Cardiac septum (tissue), 1 donor: ENCODE measurements at regions not wholly inside any gene's neighbourhood (a gene's known extent, or its start where the extent isn't known, plus 50 kb on each side); places are given as distances from the start of the nearest gene placed in this dataset.

Experiments used
- DNase-seq: peaks from one replicate; pipeline ENCODE4 v3.0.0-alpha.2; 2020; ENCODE audit warnings: low spot score
- intact Hi-C: fragments of 100-400 bp; cut with DNase I; formaldehyde crosslinking; loops from one replicate; pipeline ENCODE4 v1.14.0; 2022
- donor health status: DM: no; HTN: no; CAD: no.

DNA sequence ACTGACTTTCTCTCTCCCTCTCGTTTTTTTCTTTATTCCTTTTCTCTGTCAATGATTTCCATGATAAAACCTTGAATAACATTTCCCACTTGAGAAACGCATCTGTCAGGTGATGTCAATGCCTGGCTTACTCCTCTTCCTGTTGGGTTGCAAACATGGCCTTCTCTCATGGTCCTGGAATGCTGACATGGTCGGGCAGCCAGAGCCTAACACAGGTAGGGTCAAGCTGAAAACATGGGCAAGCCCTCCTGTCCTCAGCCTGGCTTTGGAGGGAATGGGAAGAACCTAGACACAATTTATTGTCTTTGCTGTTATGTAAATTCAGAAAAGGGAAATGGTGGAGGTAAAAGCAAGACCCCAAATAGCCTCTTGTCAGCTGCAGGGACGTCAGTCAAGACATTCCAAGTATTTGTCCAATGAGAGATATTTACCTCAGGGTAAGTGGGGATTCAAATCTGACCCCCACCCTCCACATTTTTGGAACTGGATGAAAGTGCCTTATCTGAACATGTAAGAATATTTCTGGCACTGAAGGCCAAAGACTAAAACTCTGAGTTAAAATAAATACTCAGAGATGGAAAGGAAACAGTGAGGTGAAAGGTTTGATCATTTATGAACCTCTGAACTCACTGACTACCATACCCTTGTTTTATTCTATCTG, 473.8 kb downstream of the SPRY1 start:
- intact Hi-C loops = no loop called here
- DNase-seq = peak; percentile 63

DNA sequence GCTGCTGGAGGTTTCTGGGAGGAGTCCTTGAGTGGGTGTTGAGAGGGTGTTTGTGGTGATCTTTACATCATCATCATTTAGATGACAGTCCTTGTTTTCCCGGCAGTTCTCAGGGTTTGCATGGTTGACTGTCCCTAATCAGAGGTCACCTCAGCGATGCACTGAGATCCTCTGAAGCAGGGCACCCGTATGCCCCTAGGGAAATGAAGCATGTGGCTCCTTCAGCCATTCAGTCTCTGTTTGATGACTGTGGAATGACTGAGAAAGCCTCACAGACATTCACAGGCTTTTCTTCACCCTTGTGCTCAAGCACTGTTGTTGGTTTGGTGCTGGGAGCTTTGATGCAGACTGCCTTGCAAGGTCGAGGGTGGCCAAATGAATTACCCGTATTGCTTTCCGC, 474.7 kb downstream of the SPRY1 start:
- intact Hi-C loops = no loop called here
- no peak for DNase-seq

DNA sequence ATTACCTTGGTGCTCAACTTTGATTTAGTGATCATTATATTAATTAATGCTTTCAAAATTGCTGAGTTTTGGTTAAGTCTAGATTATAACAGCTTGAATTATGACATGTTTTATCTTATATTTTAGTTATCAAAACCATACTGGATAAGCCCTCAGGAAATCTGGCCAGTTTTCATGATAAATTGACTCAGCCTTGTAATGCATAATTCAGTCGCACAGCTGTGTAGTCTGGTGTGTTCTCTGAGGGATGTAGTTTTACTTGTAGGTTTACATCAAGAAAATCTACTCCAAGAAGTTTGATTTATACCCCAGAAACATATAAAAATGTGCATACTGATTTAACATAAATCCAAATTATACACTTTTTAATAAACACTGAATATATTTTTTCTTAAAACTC, 477.5 kb downstream of the SPRY1 start:
- intact Hi-C loops = no loop called here
- DNase-seq = no peak

- no peak for DNase-seq
- intact Hi-C loops = no loop called here
Observed at GRCh38 chr4:123876143-123876542, 479.5 kb downstream of the SPRY1 start.

- intact Hi-C loops = no loop called here
- DNase-seq = no peak
Observed at GRCh38 chr4:123876671-123877101, 480.1 kb downstream of the SPRY1 start.

DNA sequence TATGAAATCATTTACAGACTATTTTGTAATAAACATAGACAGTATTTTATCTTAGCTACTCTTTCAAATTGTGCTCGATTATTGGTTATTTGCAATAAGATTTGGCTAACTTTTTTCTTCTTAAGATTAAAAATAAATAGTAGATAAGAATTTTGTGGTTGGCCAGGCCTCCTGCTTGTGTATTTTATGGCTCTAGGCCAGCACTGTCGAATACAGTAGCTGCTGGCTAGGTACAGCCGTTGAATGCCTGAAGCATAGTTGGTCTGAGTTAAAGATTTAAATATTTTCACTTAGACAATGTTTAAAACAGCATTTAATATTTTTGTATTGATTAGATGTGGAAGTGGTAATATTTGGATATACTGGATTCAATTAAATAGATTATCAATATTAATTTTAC, 481.0 kb downstream of the SPRY1 start:
- intact Hi-C loops = no loop called here
- no peak for DNase-seq

DNA sequence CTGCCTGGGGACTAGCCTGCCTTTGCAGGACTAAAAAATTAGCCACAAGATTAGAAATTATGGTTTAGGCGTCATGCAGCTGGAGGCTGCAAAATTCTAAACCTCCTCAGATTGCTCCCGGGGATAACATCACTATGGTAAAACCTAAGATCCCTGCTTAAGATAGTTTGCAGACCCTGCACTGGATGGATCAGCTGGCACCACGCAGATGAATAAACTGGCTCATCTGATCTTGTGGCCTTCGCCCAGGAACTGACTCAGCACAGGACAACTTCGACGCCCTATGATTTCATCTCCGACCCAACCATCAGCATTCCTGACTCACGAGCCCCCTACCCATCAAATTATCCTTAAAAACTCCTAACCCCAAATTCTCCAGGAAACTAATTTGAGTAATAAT, 482.4 kb downstream of the SPRY1 start:
- no peak for DNase-seq
- intact Hi-C loops = no loop called here

DNA sequence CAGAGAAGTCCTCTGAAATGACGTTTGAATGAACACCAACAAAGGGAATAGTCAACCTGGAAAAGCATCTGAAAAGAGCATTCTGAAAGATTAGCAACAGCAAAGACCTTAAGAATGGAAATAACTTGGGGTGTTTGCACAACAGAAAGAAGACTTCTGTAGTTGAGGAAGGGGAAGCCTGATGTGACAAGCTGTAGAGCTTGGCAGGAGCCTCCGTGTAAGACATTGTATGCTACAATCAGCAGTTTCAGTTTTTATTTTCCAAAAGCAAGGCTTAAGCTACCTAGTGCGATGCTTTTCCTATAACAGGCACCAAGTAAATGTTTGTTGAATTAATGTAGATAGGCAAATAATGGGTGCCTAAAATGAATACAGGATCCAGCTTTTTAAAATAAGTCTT, 484.0 kb downstream of the SPRY1 start:
- intact Hi-C loops = no loop called here
- DNase-seq = no peak

GRCh38 chr4:123884922-123885321, 488.3 kb downstream of the SPRY1 start:
- intact Hi-C loops = no loop called here
- DNase-seq = no peak

GRCh38 chr4:123889507-123889906, 492.9 kb downstream of the SPRY1 start:
- intact Hi-C loops = no loop called here
- DNase-seq = no peak

- intact Hi-C loops = loop anchor here (10.0 kb wide), 1 partner anchor 106 kb away; no protein-coding TSS in a partner anchor
- no peak for DNase-seq
Observed at GRCh38 chr4:123890889-123891288, 494.3 kb downstream of the SPRY1 start.

GRCh38 chr4:123891881-123892280, 495.3 kb downstream of the SPRY1 start:
- intact Hi-C loops = loop anchor here (10.0 kb wide), 1 partner anchor 107 kb away; no protein-coding TSS in a partner anchor
- DNase-seq = no peak

GRCh38 chr4:123892368-123892976, 495.9 kb downstream of the SPRY1 start:
- DNase-seq = no peak
- intact Hi-C loops = loop anchor here (10.0 kb wide), 1 partner anchor 108 kb away; no protein-coding TSS in a partner anchor

DNA sequence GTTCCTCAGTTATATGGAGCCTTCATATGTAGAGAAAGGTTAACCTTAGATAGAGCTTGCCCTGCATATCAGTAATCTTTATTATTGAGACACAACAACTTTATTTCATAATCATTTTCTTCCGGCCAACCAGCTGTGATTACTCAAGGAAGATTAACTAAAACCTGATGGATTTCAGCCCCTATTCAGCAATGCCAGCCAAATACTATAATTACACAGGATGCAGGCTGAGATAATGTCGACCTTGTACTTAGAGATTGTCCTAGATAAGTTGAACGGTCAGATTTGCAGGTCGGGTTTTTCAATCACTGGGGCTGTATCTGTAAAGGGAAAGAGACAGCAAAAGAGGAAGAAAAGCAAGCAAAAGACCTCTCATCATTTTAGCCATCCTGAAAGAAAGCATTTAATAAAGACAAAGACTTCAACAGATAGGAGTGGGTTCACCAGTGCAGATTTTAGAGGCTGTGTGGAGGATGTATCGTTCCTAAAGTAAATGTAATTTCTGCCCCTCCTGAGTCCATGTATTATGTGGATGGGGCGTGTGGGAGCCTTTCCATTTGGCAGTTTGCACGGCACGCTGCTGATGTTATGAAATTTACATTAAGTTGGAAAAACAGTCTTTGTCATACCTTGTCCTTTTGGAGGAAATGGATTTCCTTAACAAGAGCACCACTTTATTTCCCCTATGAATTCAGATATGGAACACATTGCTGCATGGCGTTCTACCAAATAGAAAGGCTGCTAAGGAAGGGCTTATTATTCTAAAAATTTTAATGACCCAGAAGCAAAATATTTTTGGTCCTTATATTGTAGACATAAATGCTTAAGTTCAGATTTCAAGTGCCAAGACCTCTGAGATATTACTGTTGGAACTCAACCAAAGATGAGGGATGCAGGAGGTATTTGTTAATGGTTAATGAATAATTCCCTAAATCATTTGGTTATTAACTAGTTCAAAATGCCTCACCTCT, 496.7 kb downstream of the SPRY1 start:
- intact Hi-C loops = loop anchor here (10.0 kb wide), 1 partner anchor 108 kb away; no protein-coding TSS in a partner anchor
- no peak for DNase-seq

DNA sequence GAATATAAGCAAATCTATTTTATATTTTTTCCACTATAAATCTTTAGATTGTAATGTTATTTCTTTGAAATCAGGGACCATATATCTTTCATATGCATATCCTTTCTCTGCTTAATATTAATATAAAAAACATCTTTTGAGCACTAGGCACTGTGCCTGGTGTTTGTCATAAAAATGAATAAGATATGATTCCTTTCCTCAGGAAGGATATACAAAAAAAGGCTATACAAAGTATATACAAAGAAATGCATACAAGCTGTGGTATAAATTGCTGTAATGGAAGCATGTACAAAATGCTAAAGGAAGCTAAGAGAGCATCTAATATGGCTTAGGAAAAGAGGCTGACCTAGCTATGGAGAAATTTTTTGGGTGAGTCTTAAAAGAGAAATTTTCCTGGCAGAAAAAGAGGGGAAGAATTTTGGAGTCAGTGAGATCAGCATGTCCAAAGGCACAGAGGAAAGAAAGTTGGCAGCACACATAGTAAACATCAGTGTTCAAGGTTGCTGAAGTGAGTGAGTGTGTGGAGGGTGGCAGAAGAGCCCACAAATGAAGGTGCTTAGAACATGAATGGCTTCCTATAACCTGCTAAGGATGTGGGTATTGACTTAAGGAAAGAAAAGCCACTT, 500.0 kb downstream of the SPRY1 start:
- intact Hi-C loops = loop anchor here (10.0 kb wide), 1 partner anchor 112 kb away; no protein-coding TSS in a partner anchor
- no peak for DNase-seq

GRCh38 chr4:123898946-123899666, 502.5 kb downstream of the SPRY1 start:
- DNase-seq = no peak
- intact Hi-C loops = loop anchor here (10.0 kb wide), 1 partner anchor 114 kb away; no protein-coding TSS in a partner anchor

GRCh38 chr4:123904882-123905281, 508.3 kb downstream of the SPRY1 start:
- no peak for DNase-seq
- intact Hi-C loops = no loop called here

GRCh38 chr4:123913598-123913997, 517.0 kb downstream of the SPRY1 start:
- no peak for DNase-seq
- intact Hi-C loops = no loop called here

DNA sequence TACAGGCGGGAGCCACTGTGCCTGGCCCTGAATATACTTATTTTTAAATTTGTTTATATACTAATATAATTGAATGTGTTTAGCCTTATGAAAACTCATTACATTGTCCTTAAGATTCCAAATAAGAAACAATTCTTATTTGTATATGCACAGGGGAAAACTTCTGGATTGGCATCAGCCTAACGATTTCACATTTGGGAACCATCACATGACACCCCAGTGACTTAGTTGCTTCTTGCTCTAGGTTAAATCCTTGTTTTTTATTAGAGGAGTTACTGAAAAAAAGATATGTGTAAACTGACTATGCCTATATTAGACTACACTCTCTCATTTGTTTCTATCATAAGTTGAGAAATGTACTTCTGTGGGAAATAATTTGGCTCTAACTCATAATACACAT, 520.2 kb downstream of the SPRY1 start:
- DNase-seq = no peak
- intact Hi-C loops = no loop called here
